HK-2 (cell line): ENCODE measurements at regions not wholly inside any gene's neighbourhood (a gene's known extent, or its start where the extent isn't known, plus 50 kb on each side); places are given as distances from the start of the nearest gene placed in this dataset.

Source experiments
- DNase-seq: peaks from one replicate; pipeline ENCODE4 v3.0.0-alpha.2; 2018; ENCODE audit not compliant: unreplicated experiment

DNA sequence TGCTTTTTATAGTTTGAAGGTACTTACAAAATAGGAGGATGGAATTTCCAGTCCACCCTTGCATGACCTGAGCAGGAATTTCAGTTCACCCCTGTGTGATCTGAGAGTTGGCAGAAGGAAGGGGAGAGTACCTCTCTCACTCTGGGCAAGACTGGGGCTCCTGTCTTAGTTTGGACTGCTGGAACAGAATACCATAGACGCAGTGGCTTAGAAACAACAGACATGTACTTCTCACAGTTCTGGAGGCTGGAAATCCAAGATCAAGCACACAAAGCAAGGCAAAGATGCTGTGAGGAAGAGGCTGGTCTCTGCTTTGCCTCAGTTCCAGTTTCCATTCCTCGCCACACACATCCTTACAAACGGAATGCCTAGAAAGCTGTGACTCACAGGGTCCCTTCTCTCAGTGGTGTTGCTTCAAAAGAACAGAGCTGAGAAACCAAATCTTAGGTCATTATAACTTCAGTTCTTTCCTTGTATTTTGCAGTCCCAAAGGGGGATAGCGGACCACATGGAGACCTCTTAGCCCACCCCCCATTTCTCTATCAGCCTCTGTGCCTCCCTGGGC, 108.8 kb upstream of the HAAO start:
- DNase-seq: no peak

DNA sequence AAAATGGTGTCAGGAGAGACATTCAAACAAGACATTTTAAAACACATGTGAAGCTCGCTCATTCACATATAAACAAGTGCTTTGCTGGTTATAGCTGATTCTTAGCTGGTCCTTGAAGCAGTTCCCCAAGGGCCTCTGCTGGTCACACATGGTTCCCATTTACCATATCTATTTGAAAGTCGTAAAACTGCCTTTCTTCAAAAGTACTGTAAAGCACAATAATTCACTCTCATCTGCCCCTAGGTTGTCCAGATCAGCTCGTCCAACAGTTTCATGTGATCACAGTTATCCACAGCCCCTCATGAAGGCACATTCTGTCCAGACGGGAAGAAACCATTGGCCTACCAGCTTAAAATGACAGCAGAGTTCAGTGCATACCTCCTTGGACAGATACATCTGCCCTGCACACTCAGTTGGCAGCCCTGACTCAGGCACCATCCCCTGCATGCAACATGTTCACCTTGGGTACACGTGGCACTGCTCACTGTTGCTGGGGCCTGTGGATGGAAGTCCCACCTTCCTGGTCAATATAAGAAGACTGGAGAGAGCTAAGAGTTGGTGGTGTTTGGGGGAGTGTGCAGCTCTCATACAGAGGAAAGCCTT, 108.0 kb upstream of the HAAO start:
- no peak for DNase-seq

DNA sequence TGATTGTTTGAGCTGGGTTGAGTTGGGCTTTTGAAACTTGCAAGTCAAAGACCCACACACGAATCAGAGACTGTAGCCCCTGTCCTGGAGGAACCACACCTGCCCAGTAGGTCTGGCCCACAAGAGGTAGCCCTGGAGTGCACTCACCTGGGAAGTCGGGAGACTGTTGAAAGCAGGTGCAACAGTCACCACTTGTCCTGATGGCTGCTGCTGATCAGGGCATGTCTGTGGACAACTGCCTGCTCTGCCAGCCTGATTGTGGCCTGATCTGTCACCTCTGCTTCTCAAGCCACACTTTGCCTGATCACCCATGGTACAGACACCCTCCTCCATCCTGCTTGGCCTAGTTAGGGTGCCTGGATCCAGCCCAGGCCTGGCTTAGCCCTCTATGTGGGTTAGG, 105.0 kb upstream of the HAAO start:
- DNase-seq: no peak

DNA sequence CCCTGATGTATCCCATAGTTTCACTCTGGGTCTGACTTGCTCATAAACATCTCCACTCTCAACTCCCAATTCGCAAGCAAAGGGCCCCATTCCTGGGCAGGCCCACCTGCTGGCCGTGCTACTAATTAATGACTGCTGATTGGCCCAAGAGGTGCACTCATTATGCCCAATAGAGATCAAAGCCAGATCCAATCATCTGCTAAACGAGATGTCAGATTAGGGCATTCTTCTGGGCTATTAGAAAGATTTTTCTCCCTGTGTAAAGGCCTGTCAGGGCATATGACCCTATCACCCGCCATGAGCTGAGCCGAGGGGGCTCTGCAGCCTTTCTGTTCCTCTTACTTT, 103.4 kb upstream of the HAAO start:
- no peak for DNase-seq

DNA sequence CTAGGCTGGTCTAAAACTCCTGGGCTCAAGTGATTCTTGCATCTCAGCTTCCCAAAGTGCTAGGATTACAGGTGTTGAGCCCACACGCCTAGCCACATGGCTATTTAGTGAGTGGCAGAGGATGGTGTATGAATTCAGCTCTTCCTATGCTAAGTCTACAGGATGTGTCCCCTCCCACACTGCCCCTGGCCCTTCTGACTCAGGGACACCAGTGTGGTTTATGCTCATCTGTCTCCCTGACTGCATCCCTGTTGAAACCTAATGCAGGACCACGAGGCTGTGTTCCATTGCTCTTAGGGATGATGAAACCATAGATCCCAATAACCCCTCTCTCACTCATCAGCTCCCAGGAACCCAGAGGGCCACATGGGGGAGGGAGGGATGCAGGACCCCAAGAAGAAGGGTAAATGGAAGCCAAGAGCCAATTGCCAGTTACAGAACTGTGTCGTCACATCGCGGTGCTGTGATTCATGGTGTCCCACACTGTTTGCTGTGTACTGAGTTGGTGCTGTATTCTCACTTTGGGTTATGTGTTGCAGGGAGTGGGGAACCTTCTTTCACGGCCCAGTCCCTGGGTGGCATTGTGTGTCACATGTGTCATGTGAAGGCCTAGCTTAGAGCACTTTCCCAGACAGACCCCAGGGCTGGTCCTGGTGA, 102.9 kb upstream of the HAAO start:
- no peak for DNase-seq

DNA sequence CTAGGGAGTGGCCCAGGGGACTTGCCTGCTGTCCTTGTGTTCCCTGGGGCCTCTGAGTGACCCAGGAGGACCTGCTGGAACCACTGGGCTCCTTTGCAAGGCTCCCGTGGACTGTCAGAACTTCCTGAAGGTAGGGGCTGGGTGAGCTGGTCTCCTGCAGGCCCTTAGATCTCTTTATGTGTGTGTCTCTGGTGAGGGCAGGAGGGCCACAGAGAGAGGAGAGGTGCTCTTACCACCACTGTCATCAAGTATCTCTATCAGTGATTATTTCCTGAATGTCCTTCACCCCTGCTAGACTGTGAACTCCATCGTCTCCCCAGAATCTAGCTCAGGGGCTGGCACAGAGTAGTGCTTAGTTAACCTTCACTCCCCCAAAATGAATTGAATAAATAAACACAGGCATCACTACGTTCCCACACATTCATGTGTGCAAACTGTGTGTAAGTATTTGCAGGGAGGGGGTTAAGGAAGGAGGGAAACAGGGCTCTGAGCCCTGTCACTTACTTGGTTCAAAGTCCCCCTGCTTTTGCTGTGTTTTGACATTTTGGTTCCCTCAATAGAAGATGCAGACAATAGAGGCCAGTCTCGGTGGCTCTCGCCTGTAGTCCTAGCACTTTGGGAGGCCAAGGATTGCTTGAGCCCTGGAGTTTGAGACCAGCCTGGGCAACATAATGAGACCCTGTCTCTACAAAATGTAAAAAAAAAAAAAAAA, 100.8 kb upstream of the HAAO start:
- DNase-seq: no peak

DNA sequence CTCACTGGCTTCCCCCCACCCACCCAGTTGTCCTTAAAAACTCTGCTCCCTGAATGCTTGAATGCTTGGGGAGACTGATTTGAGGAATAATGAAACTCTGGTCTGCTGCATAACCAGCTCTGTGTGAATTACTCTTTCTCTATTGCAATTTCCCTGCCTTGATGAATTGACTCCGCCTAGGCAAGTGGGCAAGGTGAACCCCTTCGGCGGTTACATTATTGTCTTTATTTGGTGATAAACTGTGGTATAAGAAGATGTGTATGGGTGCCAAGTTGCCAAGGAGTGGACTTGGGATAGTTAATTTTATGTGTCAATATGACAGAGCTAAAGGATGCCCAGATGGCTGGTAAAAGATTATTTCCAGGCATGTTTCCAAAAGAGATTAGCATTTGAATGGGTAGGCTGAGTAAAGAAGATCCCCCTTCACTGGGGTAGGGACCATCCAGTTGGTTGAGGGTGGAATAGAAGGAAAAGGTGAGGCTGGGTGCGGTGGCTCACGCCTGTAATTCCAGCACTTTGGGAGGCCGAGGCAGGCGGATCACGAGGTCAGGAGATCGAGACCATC, 98.5 kb upstream of the HAAO start:
- DNase-seq: no peak

DNA sequence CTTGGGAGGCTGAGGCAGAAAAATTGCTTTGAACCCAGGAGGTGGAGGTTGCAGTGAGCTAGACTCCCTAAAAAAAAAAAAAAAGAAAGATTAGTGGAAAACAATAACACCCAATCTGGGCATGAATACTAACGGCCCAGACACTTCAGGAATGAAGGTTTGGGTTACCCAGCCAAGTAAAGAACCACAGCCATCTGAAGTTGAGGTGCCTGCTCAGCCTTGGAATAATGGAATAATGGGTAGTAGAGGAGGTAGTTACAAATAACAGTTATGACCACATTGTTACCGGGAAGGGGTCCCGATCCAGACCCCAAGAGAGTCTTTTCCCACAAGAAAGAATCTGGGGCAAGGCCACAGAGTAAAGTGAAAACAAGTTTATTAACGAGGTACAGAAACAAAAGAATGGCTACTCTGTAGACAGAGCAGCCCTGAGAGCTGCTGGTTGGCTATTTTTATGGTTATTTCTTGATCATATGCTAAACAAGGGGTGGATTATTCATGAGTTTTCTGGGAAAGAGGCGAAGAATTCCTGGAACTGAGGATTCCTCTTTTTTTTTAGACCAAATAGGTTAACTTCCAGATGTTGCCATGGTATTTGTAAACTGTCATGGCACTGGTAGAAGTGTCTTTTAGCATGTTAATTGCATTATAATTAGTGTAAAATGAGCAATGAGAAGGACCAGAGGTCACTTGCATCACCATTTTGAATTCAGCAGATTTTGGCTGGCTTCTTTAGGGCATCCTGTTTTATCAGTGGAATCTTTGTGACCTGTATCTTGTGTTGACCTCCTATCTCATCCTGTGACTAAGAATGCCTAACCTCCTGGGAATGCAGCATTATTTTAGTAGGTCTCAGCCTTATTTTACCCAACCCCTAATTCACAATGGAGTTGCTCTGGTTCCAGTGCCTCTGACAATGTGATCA, 96.2 kb upstream of the HAAO start:
- no peak for DNase-seq

DNA sequence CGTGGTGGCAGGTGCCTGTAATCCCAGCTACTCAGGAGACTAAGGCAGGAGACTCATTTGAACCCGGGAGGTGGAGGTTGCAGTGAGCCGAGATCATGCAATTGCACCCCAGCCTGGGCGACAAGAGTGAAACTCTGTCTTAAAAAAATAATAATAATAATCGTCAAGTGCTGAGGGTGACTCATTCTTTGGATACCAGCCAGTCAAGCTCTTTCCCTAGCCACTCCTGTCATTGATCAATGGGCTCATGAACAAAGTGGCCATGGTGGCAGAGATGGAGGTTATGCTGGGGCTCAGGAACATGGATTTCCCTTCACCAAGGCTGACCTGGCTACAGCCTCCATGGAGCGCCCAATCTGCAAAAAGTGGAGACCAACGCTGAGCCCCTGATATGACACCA, 94.5 kb upstream of the HAAO start:
- DNase-seq: no peak

DNA sequence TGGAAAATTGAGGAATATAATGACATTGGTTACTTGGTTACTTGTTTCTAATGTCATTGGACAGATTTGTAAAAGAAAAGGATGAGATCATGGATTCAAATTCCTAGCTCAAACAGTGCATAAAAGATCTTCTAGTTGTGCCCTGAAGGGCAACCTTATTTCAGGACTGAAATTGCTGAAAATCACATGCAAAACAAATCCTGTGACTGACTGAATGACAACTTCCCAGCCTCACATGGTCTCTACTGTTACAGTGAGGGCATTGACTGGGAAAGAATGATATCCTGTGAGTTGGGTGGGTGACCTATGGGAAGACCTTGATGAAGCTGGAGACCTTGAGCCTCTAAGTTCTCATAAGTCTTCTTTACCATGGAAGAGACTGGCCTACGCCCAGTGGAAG, 90.4 kb upstream of the HAAO start:
- DNase-seq: no peak

DNA sequence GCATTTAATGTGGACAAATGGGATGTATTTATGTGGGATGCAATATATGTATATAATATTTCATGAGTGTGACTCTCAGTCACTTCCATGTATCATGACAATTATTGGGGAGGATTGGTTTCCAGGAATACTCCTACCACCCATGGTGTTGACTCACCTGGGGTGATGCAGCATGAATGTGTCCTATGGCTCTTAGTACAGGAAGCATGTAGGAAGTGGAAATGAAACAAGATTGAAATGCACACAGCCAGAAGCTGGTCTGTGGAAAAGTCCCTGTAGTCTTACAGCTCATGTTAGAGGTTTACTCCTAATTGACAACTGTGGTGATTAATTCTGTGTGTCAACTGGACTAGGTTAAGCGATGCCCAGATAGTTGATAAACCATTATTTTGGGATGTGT, 89.3 kb upstream of the HAAO start:
- no peak for DNase-seq

DNA sequence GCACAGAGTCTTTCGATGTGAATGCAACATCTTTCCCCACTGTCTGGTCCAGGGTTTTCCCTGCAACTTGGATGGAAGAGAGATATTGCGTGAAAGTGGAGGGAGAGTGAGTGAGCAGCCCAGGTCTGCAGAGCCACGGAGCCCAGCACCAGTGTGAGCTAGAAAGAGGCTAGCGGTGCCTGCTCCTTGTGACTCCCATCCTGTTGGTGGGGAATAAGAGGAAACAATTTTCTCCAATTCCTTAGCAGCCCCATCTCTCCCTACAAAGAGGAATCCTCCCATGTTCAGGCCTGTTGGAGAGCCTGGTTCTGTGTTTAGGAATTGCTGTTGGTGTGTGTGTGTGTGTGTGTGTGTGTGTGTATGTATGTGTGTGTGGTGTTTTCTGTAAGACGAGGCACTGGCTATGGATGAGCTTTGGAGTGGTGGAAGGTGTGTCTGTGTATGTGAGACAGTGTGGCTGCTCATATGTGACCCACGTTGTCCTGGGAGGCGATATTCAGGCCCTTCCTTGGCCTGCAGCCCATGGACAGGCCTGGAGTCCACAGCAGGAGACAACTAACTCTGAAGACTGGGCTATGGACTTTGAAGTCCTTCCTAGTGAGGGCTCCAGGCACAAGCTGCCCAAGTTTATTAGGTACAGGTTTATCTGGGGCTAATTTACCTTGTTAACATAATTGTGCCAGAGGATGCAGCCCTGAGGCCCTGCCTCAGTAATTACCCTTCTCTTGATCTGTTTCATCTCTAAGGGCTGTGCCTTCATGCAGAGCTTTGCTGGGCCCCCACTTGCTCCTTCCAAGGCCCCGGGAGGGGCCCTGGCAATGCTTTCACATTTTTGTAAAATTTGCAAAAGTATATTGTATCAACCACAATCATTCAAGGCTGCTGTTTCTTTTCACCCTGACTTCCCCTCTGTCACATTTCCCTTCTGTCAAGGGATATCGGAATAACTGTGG, 88.6 kb upstream of the HAAO start:
- DNase-seq: no peak

DNA sequence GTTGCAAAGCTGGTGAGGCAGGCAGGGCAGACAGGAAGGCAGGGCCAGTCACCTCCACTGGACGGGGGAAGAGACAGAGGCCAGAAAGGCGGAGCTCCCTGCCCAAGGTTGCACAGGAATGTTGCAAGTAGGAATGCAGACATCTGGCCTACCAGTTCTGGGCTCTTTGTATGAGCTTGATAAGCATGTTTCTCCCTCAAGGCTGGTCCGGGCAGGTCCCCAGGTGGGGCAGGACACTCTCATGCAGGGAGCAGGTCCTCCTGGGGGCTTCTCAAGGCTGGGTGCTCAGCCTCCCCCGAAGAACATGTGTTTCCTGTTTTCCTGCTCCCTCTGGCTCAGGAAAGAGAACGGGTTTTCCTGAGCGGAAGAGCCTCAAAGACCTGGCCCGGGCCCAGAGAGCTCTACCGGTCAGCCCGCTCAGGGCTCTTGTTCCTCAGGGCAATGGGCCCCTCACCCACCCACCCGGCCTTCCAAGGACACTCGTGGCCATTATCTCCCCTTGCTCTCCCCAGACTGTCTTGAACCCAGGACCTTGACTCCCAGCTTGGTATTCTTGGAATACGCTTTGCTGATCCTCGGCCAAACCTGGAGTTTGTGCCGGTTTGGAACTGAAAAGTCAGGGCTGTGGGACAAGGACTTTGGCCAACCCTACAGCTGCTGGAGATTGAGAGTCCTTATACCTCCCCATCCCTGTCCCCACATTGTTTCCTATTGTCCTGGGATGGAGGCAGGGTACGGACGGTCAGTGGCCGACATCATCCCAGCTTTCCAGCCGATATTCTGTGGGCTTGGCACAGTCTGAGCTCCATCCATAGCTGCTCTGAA, 87.7 kb upstream of the HAAO start:
- DNase-seq: no peak

DNA sequence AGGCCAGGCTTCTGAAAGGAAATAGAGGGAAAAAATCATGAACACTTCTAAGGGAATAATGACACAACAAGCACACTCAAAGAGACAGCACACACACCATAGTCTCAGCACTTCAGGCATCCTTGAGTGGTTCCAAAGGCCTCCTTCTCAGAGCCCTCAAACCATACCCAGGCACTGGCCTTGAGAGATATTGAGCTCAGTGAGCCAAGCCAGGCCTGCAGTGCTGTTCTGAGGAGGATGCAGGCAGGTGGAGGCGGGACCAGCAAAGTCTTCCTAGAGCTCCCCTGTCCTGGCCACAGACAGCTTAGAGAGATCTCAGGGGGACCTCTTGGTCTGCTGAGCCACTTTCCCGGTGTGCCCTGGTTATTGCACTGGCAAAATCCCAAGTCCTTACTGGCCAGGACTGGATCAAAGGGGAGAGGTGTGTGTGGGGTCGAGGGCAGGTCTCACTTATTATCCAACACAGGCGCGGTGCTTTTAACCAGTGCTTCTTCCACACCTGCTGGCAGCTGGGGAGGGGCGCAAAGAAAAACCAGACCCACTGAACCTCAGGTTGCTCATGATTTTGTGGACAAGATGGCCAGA, 86.8 kb upstream of the HAAO start:
- DNase-seq: no peak

DNA sequence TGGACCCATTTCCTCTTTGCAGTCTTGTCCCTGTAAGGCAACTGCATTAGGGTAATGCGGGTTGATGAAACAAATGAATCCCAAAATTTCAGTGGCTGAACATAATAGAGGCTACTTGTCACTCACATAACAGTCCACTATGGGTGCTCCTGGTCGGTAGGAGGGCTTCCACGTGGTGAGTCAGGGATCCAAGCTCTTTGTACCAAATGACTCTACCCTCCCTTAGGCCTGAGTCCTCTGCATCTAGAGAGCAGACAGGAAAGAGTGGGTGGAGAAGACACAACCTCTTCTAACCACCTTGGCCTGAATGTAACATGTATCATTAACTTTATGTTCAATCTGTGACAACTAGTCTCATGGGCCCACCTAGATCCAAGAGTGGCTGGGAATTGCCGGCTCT, 86.2 kb upstream of the HAAO start:
- DNase-seq: no peak

DNA sequence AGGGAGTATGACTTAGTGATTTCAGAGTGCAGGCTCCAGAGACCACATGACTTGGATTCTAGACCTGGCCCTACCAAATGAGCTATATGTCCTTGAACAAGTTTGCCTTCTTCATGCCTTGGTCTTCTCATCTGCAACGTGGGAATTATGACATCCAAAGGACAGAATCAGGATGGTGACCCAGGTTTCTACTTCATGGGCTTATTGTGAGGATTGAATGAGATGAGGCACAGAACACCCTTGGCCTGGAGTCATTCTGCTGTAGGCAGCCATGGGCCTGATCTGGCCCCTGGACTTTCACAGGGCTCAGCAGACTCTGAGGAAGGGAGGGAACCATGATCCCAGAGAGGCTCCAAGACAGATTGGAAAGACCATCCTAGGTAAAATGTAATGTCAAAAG, 85.6 kb upstream of the HAAO start:
- no peak for DNase-seq

DNA sequence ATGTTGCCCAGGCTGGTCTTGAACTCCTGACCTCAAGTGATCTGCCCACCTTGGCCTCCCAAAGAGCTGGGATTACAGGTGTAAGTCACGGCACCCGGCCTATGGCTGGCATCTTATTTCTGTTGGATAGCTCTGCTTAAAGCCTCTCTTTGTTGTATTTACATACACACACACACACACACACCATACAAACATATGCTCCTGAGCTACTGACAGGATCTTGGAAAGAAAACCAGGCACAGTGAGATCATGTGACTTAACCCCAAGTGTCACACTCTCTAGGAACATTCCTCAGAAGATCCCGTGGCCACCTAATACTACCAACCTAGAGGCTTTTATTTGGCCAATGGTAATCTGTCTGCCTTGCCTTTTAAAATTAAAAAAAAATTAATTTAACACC, 85.1 kb upstream of the HAAO start:
- DNase-seq: no peak

DNA sequence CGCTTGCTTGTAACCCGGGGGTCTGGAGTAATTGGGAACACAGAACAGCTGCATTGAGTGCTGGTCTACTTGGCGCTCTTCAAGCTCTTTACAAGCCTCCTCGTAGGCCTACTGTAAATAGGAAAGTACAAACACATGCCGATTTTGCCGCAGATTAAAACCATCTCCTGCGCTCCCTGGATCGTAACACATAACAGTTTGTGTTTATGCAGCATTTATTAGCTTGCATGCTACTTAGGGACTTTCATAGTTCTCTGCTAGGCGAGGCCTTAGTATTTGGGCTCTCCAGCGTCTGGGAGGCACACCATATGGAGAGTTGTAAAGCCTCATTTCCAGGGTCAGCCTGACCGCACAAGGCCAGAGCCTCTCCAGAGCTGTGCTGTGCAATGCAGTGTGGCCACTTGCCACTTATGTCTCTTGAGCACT, 84.0 kb upstream of the HAAO start:
- DNase-seq: no peak

DNA sequence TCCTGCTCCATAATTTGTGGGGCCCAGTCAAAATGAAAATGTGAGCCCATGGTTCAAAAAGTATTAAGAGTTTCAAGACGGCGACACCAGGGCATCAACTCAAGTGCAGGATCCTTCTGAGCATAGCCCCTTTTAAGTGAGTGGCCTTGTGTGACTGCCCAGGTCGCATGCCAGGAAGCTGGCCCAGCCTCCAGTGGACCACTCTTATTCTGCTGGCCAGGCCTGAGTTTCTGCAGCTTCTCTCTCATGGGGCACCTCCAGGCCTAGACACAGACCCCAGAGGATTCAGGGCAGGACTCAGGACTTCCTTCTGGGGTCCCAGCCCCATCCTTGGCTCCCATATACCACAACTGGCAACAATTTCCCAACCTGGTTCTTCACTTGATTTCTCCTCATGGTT, 83.5 kb upstream of the HAAO start:
- DNase-seq: no peak
